Endothelial cell of umbilical vein (primary cell): ENCODE measurements at regions not wholly inside any gene's neighbourhood (a gene's known extent, or its start where the extent isn't known, plus 50 kb on each side); places are given as distances from the start of the nearest gene placed in this dataset.

ENCODE experiments used
- BruUV-seq: library from RNA; stranded (reverse); fragments of 400-500 nt; replicated peaks from 2 replicates; lab custom pipeline; 2021; lab: Mats Ljungman, UMichigan
- CTCF ChIA-PET: fragments of 300-600, 350-600 bp; sonication (Branson Sonifier 250); formaldehyde crosslinking; loops from one replicate; lab custom pipeline; 2021; ENCODE audit warnings: antibody characterized with exemption, inconsistent platforms; lab: Charles Lee
- POLR2A ChIA-PET: fragments of 300-600, 350-600 bp; sonication (Branson Sonifier 250); formaldehyde crosslinking; loops from one replicate; lab custom pipeline; 2021; ENCODE audit warnings: antibody characterized with exemption, inconsistent platforms; lab: Charles Lee
- DNase-seq: peaks from one replicate; pipeline ENCODE4 v3.0.0-alpha.2; 2011; ENCODE audit warnings: low read depth, low spot score
- FAIRE-seq: peaks from 2 replicates; lab custom pipeline; 2011; peaks lifted over from hg19 to GRCh38; lab: Jason Lieb, UNC
- H2AFZ ChIP-seq: 2 replicates; pipeline ENCODE4 v1.6.0; 2012; ENCODE audit warnings: low read depth, low read length, control low read depth, inconsistent platforms
- H3K27ac ChIP-seq: 2 replicates; pipeline ENCODE4 v1.5.1; 2011; ENCODE audit warnings: low read depth, mild to moderate bottlenecking, control low read depth, low read length, moderate library complexity; ENCODE audit not compliant: insufficient read depth
- H3K27me3 ChIP-seq, 2 experiments: 2 replicates each; pipeline versions ENCODE4 v1.6.0 to v1.6.1; 2011; ENCODE audit warnings: low read length in 2 of 2, mixed read lengths in 1 of 2; ENCODE audit not compliant: control insufficient read depth in 2 of 2, insufficient read depth in 2 of 2
- H3K36me3 ChIP-seq, 2 experiments: 2 replicates in 1 of 2; 3 replicates in 1 of 2; pipeline ENCODE4 v1.5.1; 2011; ENCODE audit warnings: low read length in 2 of 2, mild to moderate bottlenecking in 1 of 2, moderate library complexity in 1 of 2; ENCODE audit not compliant: control insufficient read depth in 2 of 2, insufficient read depth in 2 of 2; ENCODE audit errors: extremely low read depth in 1 of 2
- H3K4me1 ChIP-seq: 3 replicates; pipeline ENCODE4 v1.5.1; 2011; ENCODE audit warnings: mild to moderate bottlenecking, low read length; ENCODE audit not compliant: control insufficient read depth, insufficient read depth; ENCODE audit errors: extremely low read depth
- H3K4me2 ChIP-seq: 2 replicates; pipeline ENCODE4 v1.6.1; 2011; ENCODE audit warnings: low read length, control low read depth, mixed read lengths; ENCODE audit not compliant: insufficient read depth
- H3K4me3 ChIP-seq, 3 experiments: fragments of 200-600 bp in 1 of 3; sonication (generic), shearing (Covaris generic) in 1 of 3; replicated peaks in 1 of 3; 2 replicates each; pipeline ENCODE4 v1.5.1; 2011 to 2016; ENCODE audit warnings: control low read depth in 3 of 3, low read length in 3 of 3, mild to moderate bottlenecking in 2 of 3, inconsistent platforms in 1 of 3, low read depth in 1 of 3, moderate library complexity in 1 of 3; ENCODE audit not compliant: insufficient read depth in 1 of 3
- H3K79me2 ChIP-seq: 2 replicates; pipeline ENCODE4 v1.6.0; 2012; ENCODE audit warnings: low read length, inconsistent platforms; ENCODE audit not compliant: control insufficient read depth, insufficient read depth
- H3K9ac ChIP-seq: replicated peaks from 2 replicates; pipeline ENCODE3; 2011; ENCODE audit warnings: low read length, control low read depth; ENCODE audit not compliant: insufficient read depth; ENCODE audit errors: extremely low read depth
- H3K9me1 ChIP-seq: replicated peaks from 3 replicates; pipeline ENCODE4 v1.6.0; 2011; ENCODE audit warnings: mild to moderate bottlenecking, low read length; ENCODE audit not compliant: control insufficient read depth, insufficient read depth; ENCODE audit errors: extremely low read depth
- H3K9me3 ChIP-seq: replicated peaks from 2 replicates; pipeline ENCODE4 v1.5.1; 2012; ENCODE audit warnings: low read length, inconsistent platforms; ENCODE audit not compliant: control insufficient read depth, insufficient read depth
- H4K20me1 ChIP-seq: replicated peaks from 2 replicates; pipeline ENCODE3; 2011; ENCODE audit warnings: mild to moderate bottlenecking, low read length; ENCODE audit not compliant: control insufficient read depth, insufficient read depth; ENCODE audit errors: extremely low read depth
- CTCF ChIP-seq, 2 donors: IDR thresholded peaks; 1 replicate in 1 of 2; 2 replicates in 1 of 2; pipeline ENCODE4 v1.5.1; 2011; ENCODE audit warnings: low read length in 2 of 2, mild to moderate bottlenecking in 2 of 2, moderate library complexity in 2 of 2, control low read depth in 1 of 2, inconsistent platforms in 1 of 2, low read depth in 1 of 2; ENCODE audit not compliant: insufficient read depth in 1 of 2; ENCODE audit errors: extremely low read depth in 1 of 2
- EZH2 ChIP-seq: IDR thresholded peaks from 2 replicates; pipeline ENCODE4 v1.6.1; 2012; ENCODE audit warnings: borderline replicate concordance, low read depth, mild to moderate bottlenecking, moderate library complexity, low read length, inconsistent platforms; ENCODE audit not compliant: severe bottlenecking
- FOS ChIP-seq: IDR thresholded peaks from 2 replicates; pipeline ENCODE4 v1.6.1; 2011; ENCODE audit warnings: mild to moderate bottlenecking, low read length, moderate library complexity, borderline replicate concordance; ENCODE audit not compliant: insufficient read depth
- GATA2 ChIP-seq: IDR thresholded peaks from 2 replicates; pipeline ENCODE4 v1.7.0; 2011; ENCODE audit warnings: low read depth, mild to moderate bottlenecking, moderate library complexity, mixed read lengths, low read length; ENCODE audit not compliant: insufficient read length, insufficient read depth
- JUN ChIP-seq: IDR thresholded peaks from 2 replicates; pipeline ENCODE4 v1.6.1; 2011; ENCODE audit warnings: borderline replicate concordance, low read depth; ENCODE audit not compliant: insufficient read length, insufficient read depth
- MYC ChIP-seq: IDR thresholded peaks from one replicate; pipeline ENCODE4 v1.6.1; 2011; ENCODE audit warnings: mild to moderate bottlenecking, low read depth, low read length
- POLR2A ChIP-seq: IDR thresholded peaks from 2 replicates; pipeline ENCODE4 v1.6.1; 2012; ENCODE audit warnings: low read depth, mild to moderate bottlenecking, control low read depth, low read length
- POLR2AphosphoS5 ChIP-seq: IDR thresholded peaks from 2 replicates; pipeline ENCODE4 v1.6.1; 2012; ENCODE audit warnings: low read depth, mild to moderate bottlenecking, control low read depth, low read length, moderate library complexity; ENCODE audit not compliant: insufficient read depth
- dilution Hi-C: fragments of 300-500 bp; cut with MboI; formaldehyde crosslinking; loops from one replicate; pipeline ENCODE4 v1.15.0; 2019; ENCODE audit warnings: low sequenced_read_pairs; ENCODE audit not compliant: extremely low pct_ligation_motif_present
- intact Hi-C: fragments of 100-400 bp; cut with micrococcal nuclease; formaldehyde crosslinking; loops from one replicate; pipeline ENCODE4 v1.10.0; 2022
- TF ChIP-seq, protein P1 (sequence below): IDR thresholded peaks from 2 replicates; pipeline ENCODE4 v1.6.1; 2011; ENCODE audit not compliant: insufficient read depth, insufficient read length

GRCh38 chr5:135738564-135738875, 95.9 kb upstream of the SLC25A48 start:
- H2AFZ ChIP-seq, result no peak overlapping the region
- H3K27me3 ChIP-seq, result no peaks in the 10 kb centered on the region
- no peaks in the 10 kb centered on the region for H3K36me3 ChIP-seq
- dilution Hi-C loops, result loop anchor here (25.0 kb wide), 1 partner anchor 99 kb away; the partner anchor contains the start of gene SLC25A48
- FAIRE-seq, result no peak
- intact Hi-C loops, result no loop called here
- no peak overlapping the region for H3K27ac ChIP-seq
- no peak overlapping the region for H3K9ac ChIP-seq
- no peak overlapping the region for H3K4me2 ChIP-seq
- DNase-seq, result no peak
- H4K20me1 ChIP-seq, result no peaks in the 10 kb centered on the region
- H3K9me1 ChIP-seq, result no peaks in the 10 kb centered on the region
- no peaks in the 10 kb centered on the region for H3K9me3 ChIP-seq
- POLR2A ChIA-PET, result no interaction called here
- TF ChIP-seq FOS (no peak), POLR2A (no peak), POLR2AphosphoS5 (no peak), CTCF (IDR thresholded peaks at IDR 0.05; ENCODE audit: extremely low read depth in 1 of 2, insufficient read depth in 1 of 2, low read depth in 1 of 2, low read length in 2 of 2) (no peak), GATA2 (no peak), MYC (no peak), JUN (no peak), EZH2 (no peak)
- TF ChIP-seq, protein P1, sequence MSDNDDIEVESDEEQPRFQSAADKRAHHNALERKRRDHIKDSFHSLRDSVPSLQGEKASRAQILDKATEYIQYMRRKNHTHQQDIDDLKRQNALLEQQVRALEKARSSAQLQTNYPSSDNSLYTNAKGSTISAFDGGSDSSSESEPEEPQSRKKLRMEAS, result no peak
- no peaks in the 10 kb centered on the region for H3K79me2 ChIP-seq
- CTCF ChIA-PET, result interaction anchor here (1.3 kb wide), 1 partner anchor 10 kb away, joined by 4 read pairs; no protein-coding TSS in a partner anchor
- H3K4me1 ChIP-seq, result no peaks in the 10 kb centered on the region
- no TSS peak for BruUV-seq
- H3K4me3 ChIP-seq, result no peak overlapping the region
